OCI-LY3 (cell line): ENCODE measurements at regions not wholly inside any gene's neighbourhood (a gene's known extent, or its start where the extent isn't known, plus 50 kb on each side); places are given as distances from the start of the nearest gene placed in this dataset.
"Not testable (repeated sequence)": the region's sequence is repeated elsewhere in the genome, so short reads cannot be mapped to it uniquely, and the experiment has no call there.

Experiments used
- H2AFZ ChIP-seq: fragments of 200-600, 300-600 bp; shearing (Covaris generic); 2 replicates; pipeline ENCODE4 v1.6.0; 2014; ENCODE audit warnings: antibody characterized with exemption, low read depth, low read length
- H3K27ac ChIP-seq: fragments of 200-600, 300-600 bp; sonication (generic); 2 replicates; pipeline ENCODE4 v1.5.1; 2014; ENCODE audit warnings: mild to moderate bottlenecking, low read length, moderate library complexity, mixed read lengths
- H3K27me3 ChIP-seq: fragments of 200-600, 300-600 bp; sonication (generic); 2 replicates; pipeline ENCODE4 v1.6.1; 2014; ENCODE audit warnings: low read depth, low read length, mixed read lengths
- H3K36me3 ChIP-seq: fragments of 200-600, 300-600 bp; sonication (generic); replicated peaks from 2 replicates; pipeline ENCODE3; 2014; ENCODE audit warnings: low read depth, low read length, mixed read lengths
- H3K4me1 ChIP-seq: fragments of 300-600, 200-600 bp; sonication (generic); 2 replicates; pipeline ENCODE4 v1.6.1; 2014; ENCODE audit warnings: low read length, mixed read lengths
- H3K4me2 ChIP-seq: fragments of 200-600, 300-600 bp; sonication (generic); 2 replicates; pipeline ENCODE4 v1.6.1; 2014; ENCODE audit warnings: low read length, mixed read lengths
- H3K4me3 ChIP-seq: fragments of 300-600, 200-600 bp; sonication (generic); 2 replicates; pipeline ENCODE4 v1.5.1; 2014; ENCODE audit warnings: antibody characterized with exemption, mild to moderate bottlenecking, low read length, moderate library complexity
- H3K79me2 ChIP-seq: fragments of 300-600, 200-600 bp; shearing (Covaris generic); 2 replicates; pipeline ENCODE4 v1.6.1; 2014; ENCODE audit warnings: mild to moderate bottlenecking, low read length, mixed read lengths
- H3K9ac ChIP-seq: fragments of 300-600, 200-600 bp; shearing (Covaris generic); 2 replicates; pipeline ENCODE4 v1.6.0; 2014; ENCODE audit warnings: mild to moderate bottlenecking, low read length, moderate library complexity
- H3K9me3 ChIP-seq: fragments of 200-600, 300-600 bp; shearing (Covaris generic); 2 replicates; pipeline ENCODE4 v1.6.1; 2014; ENCODE audit warnings: low read length, mixed read lengths; ENCODE audit not compliant: insufficient read depth
- H4K20me1 ChIP-seq: fragments of 200-600, 300-600 bp; sonication (generic); 2 replicates; pipeline ENCODE4 v1.6.1; 2016; ENCODE audit warnings: low read length, mixed read lengths; ENCODE audit not compliant: insufficient read depth
- EZH2phosphoT487 ChIP-seq: fragments of 200-600 bp; shearing (Covaris generic); IDR thresholded peaks from 2 replicates; pipeline ENCODE4 v1.6.1; 2018; ENCODE audit warnings: antibody characterized with exemption, mixed run types, low read depth
- TF ChIP-seq, protein P1 (sequence below): fragments of 200-600, 300-600 bp; sonication (generic); IDR thresholded peaks from 2 replicates; pipeline ENCODE4 v1.5.1; 2014; ENCODE audit warnings: antibody characterized with exemption, low read length, low read depth

DNA sequence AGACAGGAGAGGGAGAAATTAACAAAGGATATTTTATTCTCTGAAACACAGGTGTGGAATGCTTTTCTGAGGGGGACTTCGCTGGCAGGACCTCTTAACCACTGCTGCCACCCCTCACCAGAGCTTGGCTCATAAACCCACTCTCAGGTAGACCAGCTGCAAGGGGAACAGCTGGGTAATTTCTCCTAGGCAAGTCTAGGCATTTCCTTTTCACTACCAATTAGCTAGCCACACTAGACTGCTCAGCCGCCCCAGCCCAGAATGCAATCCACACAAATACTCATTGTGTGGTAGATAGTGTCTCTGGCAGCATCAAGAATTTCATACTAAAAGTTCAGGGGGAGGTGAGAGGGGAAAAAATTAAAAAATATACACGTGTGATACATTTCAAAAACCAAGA is 267.6 kb upstream of the ID4 start:
- H3K79me2 ChIP-seq: no peaks in the 10 kb centered on the region
- H3K27ac ChIP-seq: no peak overlapping the region
- no peaks in the 10 kb centered on the region for H3K36me3 ChIP-seq
- no peaks in the 10 kb centered on the region for H3K4me1 ChIP-seq
- TF ChIP-seq, protein P1, sequence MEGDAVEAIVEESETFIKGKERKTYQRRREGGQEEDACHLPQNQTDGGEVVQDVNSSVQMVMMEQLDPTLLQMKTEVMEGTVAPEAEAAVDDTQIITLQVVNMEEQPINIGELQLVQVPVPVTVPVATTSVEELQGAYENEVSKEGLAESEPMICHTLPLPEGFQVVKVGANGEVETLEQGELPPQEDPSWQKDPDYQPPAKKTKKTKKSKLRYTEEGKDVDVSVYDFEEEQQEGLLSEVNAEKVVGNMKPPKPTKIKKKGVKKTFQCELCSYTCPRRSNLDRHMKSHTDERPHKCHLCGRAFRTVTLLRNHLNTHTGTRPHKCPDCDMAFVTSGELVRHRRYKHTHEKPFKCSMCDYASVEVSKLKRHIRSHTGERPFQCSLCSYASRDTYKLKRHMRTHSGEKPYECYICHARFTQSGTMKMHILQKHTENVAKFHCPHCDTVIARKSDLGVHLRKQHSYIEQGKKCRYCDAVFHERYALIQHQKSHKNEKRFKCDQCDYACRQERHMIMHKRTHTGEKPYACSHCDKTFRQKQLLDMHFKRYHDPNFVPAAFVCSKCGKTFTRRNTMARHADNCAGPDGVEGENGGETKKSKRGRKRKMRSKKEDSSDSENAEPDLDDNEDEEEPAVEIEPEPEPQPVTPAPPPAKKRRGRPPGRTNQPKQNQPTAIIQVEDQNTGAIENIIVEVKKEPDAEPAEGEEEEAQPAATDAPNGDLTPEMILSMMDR: no peak
- TF ChIP-seq EZH2phosphoT487: no peak
- H3K9ac ChIP-seq: no peak overlapping the region
- no peaks in the 10 kb centered on the region for H3K27me3 ChIP-seq
- no peak overlapping the region for H3K4me3 ChIP-seq
- H2AFZ ChIP-seq: no peak overlapping the region
- no peaks in the 10 kb centered on the region for H4K20me1 ChIP-seq
- H3K9me3 ChIP-seq: no peaks in the 10 kb centered on the region
- H3K4me2 ChIP-seq: no peak overlapping the region

DNA sequence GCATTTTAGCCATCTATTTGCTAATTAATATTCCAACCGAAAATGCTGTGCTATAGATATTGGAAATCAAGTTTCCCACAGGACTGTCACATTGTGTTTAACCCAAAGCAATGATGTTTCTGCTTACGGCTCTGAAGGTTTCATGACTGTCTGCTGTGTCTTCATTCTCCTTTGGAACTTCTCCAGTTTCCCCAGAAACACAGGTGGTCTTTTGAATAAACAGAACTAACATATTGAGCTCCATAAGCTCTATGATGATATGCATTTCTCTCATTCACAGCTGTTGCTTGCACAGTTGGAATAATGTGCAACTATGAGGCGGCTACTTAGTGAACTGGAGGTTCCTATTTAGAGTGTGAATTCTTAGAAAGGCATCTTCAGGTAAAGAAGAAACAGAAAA is 266.0 kb upstream of the ID4 start:
- Histone ChIP-seq H3K4me3 (no peak overlapping the region), H3K36me3 (no peaks in the 10 kb centered on the region), H3K9ac (no peak overlapping the region), H3K27me3 (no peaks in the 10 kb centered on the region), H3K4me1 (no peaks in the 10 kb centered on the region), H4K20me1 (no peaks in the 10 kb centered on the region), H3K79me2 (no peaks in the 10 kb centered on the region), H3K9me3 (no peaks in the 10 kb centered on the region), H3K27ac (no peak overlapping the region), H3K4me2 (no peak overlapping the region), H2AFZ (no peak overlapping the region)
- TF ChIP-seq EZH2phosphoT487: no peak

DNA sequence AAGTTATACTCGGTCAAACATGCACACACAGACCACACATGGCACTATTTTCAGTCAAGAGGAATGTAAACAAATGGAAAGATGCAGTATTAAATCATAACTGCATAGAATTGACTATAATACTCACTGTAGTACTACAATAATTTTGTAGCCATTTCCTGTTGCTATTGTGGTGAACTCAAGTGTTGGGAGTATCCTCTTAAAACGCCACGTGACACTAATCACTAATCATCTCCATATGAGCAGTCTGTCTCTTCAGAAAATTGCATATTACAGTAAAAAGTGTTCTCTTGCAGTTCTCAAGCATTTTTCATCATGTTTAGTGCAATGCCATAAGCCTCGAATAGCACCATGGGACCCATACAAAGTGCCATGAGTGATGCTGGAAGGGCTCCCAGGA is 258.7 kb upstream of the ID4 start:
- Histone ChIP-seq H3K4me2 (no peak overlapping the region), H2AFZ (no peak overlapping the region), H3K27ac (no peak overlapping the region), H3K9me3 (no peaks in the 10 kb centered on the region), H3K4me3 (no peak overlapping the region), H3K79me2 (no peaks in the 10 kb centered on the region), H3K4me1 (no peaks in the 10 kb centered on the region), H3K9ac (no peak overlapping the region), H3K27me3 (no peaks in the 10 kb centered on the region), H3K36me3 (no peaks in the 10 kb centered on the region), H4K20me1 (no peaks in the 10 kb centered on the region)
- TF ChIP-seq, protein P1: no peak
- TF ChIP-seq EZH2phosphoT487: no peak

DNA sequence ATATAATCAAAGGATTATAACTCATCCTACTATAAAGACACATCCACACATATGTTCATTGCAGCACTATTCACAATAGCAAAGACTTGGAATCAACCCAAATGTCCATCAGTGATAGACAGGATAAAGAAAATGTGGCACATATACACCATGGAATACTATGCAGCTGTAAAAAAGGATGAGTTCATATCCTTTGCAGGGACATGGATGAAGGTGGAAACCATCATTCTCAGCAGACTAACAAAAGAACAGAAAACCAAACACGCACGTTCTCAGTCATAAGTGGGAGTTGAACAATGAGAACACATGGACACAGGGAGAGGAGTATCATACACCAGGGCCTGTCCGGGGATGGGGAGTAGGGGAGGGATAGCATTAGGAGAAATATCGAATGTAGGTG is 253.0 kb upstream of the ID4 start:
- H3K4me1 ChIP-seq, H3K79me2 ChIP-seq, H3K36me3 ChIP-seq, H3K9ac ChIP-seq, H3K27me3 ChIP-seq, H3K4me3 ChIP-seq, H4K20me1 ChIP-seq, H3K9me3 ChIP-seq, H3K4me2 ChIP-seq, H3K27ac ChIP-seq, H2AFZ ChIP-seq: not testable (repeated sequence)

DNA sequence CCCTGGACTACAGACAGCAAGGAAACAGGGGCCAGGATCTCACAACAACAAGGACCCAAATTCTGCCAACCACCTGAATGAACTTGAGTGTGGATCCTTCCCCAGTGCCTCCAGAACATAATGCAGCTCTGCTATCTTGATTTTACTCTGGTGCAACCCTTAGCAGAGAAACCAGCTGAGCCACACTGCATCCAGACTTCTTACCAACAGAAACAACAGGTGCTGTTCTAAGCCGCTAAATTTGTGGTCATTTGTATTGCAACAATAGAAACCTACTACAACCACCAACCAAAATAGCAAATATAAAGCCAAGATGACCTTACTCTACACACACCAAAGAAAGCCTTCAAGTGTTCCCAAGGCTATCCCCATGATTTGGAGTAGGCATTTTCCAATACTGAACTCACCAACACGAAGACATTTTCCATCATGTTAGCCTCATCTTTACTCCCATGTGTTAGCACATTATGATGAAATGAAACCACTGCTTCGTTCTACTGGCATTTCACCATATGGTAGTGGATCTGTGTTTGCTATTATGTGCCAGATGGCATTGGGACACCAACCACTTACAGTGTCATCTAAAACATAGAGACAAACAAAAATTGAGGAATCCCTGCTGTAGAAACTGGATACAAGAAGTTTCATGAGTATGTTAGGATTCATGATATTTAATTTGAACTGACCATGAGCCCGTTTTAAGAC is 249.8 kb upstream of the ID4 start:
- Histone ChIP-seq H3K9ac (no peak overlapping the region), H3K79me2 (no peaks in the 10 kb centered on the region), H3K27ac (no peak overlapping the region), H3K4me1 (no peaks in the 10 kb centered on the region), H3K27me3 (no peaks in the 10 kb centered on the region), H3K4me3 (no peak overlapping the region), H3K9me3 (no peaks in the 10 kb centered on the region), H3K36me3 (no peaks in the 10 kb centered on the region), H3K4me2 (no peak overlapping the region), H2AFZ (no peak overlapping the region), H4K20me1 (no peaks in the 10 kb centered on the region)
- no peak for TF ChIP-seq EZH2phosphoT487
- TF ChIP-seq, protein P1: no peak
